Esophagus squamous epithelium (tissue), 4 donors: ENCODE measurements at regions not wholly inside any gene's neighbourhood (a gene's known extent, or its start where the extent isn't known, plus 50 kb on each side); places are given as distances from the start of the nearest gene placed in this dataset.

Experiments
- CTCF ChIP-seq, 6 experiments: fragments of 450-650 bp in 4 of 6; fragments of 200-600 bp in 2 of 6; sonication (generic) in 2 of 6; IDR thresholded peaks; one replicate each; pipeline ENCODE4 v1.5.1; 2016 to 2019; ENCODE audit warnings: antibody characterized with exemption in 6 of 6, mild to moderate bottlenecking in 4 of 6, moderate library complexity in 4 of 6
- POLR2A ChIP-seq, 4 donors: fragments of 450-650 bp; IDR thresholded peaks; one replicate each; pipeline ENCODE4 v1.6.1; 2017; ENCODE audit warnings: antibody characterized with exemption in 4 of 4, mild to moderate bottlenecking in 4 of 4, moderate library complexity in 3 of 4

- no peak for TF ChIP-seq CTCF (IDR thresholded peaks at IDR 0.05)
- no peak for TF ChIP-seq POLR2A (IDR thresholded peaks at IDR 0.05)
Observed at GRCh38 chr1:67571901-67572593, 113.0 kb upstream of the GADD45A start.
